Astrocyte of the spinal cord (primary cell): ENCODE measurements at regions not wholly inside any gene's neighbourhood (a gene's known extent, or its start where the extent isn't known, plus 50 kb on each side); places are given as distances from the start of the nearest gene placed in this dataset.
"Not testable (repeated sequence)": the region's sequence is repeated elsewhere in the genome, so short reads cannot be mapped to it uniquely, and the experiment has no call there.

Experiments used
- DNase-seq: peaks from one replicate; pipeline ENCODE4 v3.0.0; 2011; ENCODE audit warnings: low read depth, low spot score
- H3K4me3 ChIP-seq: 2 replicates; pipeline ENCODE4 v1.5.1; 2011; ENCODE audit warnings: low read depth, mild to moderate bottlenecking, low read length, moderate library complexity
- CTCF ChIP-seq: IDR thresholded peaks from 2 replicates; pipeline ENCODE4 v1.5.1; 2012; ENCODE audit warnings: low read depth, mild to moderate bottlenecking, low read length, inconsistent platforms
- in situ Hi-C: cut with HindIII; loops from 2 replicates; pipeline ENCODE4 v1.10.0; 2017; ENCODE audit warnings: low sequenced_read_pairs

- no peak for TF ChIP-seq CTCF
- no peak for DNase-seq
- no peak overlapping the region for H3K4me3 ChIP-seq
- in situ Hi-C loops: no loop called here
These were observed 1691.2 kb downstream of the LRRC4C start for GRCh38 chr11:39768214-39768613.

DNA sequence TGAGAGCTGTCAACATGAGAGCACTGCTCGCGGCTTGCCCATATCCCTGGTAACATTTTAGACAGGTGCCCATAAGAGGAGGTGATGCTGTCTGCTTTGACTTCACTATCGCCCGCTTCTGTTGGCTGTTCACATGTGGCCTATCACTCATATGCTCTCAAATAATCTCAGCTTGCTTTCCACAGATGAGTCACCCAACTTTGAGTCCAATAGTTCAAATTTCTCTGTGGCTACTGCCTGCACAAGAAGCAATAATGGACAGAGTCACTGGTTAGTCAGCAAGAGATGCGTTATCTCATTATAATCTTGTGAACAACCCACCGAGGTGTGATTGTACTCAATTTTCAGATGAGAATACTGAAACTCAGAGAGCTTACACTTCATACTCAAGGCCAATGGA is 1714.1 kb downstream of the LRRC4C start:
- peak; percentile 60 for DNase-seq
- in situ Hi-C loops: no loop called here
- no peak overlapping the region for H3K4me3 ChIP-seq
- TF ChIP-seq CTCF: no peak

DNA sequence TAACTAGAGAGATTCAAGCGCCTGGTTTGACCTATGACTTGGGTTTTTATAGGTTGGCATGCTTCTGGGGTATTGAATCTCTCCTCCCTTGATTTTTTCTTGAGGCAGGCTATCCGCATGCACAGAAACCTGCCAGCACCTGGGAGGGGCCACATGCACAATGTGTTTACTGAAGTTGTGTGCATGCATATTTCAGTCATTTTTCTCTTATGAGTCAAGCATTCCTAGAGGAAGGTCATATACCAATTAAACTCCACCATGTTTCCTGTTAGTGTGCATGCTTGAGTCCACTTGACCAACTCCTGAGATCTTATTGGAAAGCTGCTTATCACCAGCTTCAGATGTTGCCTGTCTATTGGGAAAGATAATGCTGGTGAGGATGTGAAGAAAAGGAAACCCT is 1718.4 kb downstream of the LRRC4C start:
- no peak for TF ChIP-seq CTCF
- peak; percentile 3 for DNase-seq
- in situ Hi-C loops: no loop called here

DNA sequence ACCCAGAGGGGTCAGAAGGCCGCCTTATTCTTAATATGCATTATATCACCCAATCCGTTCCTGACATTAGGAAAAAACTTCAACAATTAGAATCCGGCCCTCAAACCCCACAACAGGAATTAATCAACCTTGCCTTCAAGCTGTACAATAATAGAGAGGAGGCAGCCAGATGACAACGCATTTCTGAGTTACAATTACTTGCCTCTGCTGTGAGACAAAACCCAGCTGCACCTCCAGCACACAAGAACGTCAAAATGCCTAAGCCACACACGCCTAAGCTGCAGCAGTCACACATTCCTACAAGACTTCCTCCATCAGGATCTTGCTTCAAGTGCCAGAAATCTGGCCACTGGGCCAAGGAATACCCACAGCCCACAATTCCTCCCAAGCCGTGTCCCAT is 1723.1 kb downstream of the LRRC4C start:
- in situ Hi-C loops, DNase-seq, H3K4me3 ChIP-seq: not testable (repeated sequence)

More for the DNA sequence above, 1718.4 kb downstream of the LRRC4C start:
- no peak overlapping the region for H3K4me3 ChIP-seq

DNA sequence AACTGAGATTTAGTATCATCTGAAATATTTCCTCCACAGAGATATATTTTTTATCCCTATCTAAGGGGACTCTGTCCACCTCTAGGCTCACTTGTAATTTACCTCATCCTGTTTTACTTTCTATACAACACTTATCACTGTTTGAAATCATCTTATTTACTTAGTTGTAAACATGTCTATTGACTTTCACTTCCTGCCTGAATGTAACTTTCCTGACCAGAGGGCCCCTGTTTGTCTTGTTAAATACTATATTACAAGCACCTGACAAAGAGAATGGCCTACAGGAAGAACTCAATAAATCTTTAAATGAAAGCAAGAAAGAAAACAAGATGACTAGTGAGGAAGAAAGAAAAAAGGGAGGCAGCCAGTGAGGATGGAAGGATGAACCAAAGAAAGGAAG is 1727.5 kb downstream of the LRRC4C start:
- TF ChIP-seq CTCF: no peak
- in situ Hi-C loops: no loop called here
- H3K4me3 ChIP-seq: no peak overlapping the region
- no peak for DNase-seq

DNA sequence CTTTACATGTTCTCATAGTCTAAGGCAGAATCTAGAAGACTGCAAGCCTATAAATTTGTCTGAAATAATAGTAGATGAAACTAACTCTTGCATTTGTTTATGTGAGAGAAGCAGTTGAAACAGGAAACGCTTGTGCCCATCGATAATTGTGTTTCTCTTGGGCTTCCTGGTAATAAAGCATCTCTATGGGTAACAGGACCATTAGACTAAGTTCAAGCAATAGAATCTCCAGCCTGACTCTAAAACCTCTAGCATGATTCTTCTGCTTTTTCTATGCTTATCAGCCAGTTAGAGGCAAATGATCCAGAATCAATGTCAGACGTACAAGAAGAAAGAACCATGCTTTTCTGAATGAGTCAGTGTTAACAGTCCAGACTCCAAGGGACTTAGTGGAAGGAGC is 1734.4 kb downstream of the LRRC4C start:
- in situ Hi-C loops: no loop called here
- DNase-seq: no peak
- TF ChIP-seq CTCF: no peak
- no peak overlapping the region for H3K4me3 ChIP-seq

DNA sequence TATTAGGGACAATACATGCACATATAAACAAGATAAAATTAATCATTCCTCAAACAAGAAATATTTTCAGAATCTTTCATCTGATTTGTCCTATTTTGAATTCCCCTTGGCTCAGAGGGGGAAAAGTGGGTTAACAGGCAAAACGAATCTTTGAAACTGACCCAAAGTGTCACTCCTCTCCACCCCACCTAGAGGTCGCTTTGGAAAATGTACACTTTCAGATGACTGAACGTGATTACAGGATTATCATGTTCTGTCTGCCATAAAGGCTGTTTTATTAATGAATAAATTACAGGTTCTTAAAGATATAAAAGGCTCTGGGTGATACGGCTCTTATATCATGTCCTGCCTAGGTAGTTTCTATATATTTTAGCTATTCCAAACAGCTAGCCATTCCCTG is 1735.0 kb downstream of the LRRC4C start:
- no peak for TF ChIP-seq CTCF
- DNase-seq: no peak
- H3K4me3 ChIP-seq: no peak overlapping the region
- in situ Hi-C loops: no loop called here
